Amygdala (tissue), 56 donors: ENCODE measurements at regions not wholly inside any gene's neighbourhood (a gene's known extent, or its start where the extent isn't known, plus 50 kb on each side); places are given as distances from the start of the nearest gene placed in this dataset.
"Not testable (repeated sequence)": the region's sequence is repeated elsewhere in the genome, so short reads cannot be mapped to it uniquely, and the experiment has no call there.

Experiments used
- DNase-seq, 56 donors: peaks; one replicate each; lab custom pipeline; 2025; lab: John Stamatoyannopoulos, UW

- DNase-seq: no peak
Observed at GRCh38 chr9:100794738-100795269, 216.9 kb downstream of the CAVIN4 start.

GRCh38 chr9:100803956-100804355 is 224.6 kb upstream of the PLPPR1 start:
- no peak for DNase-seq

- no peak for DNase-seq
Observed at GRCh38 chr9:100811643-100812042, 216.9 kb upstream of the PLPPR1 start.

- DNase-seq: no peak
Observed at GRCh38 chr9:100813871-100814270, 214.7 kb upstream of the PLPPR1 start.

- no peak for DNase-seq
Observed at GRCh38 chr9:100819980-100820379, 208.5 kb upstream of the PLPPR1 start.

- not testable (repeated sequence) for DNase-seq
Observed at GRCh38 chr9:100833035-100833434, 195.5 kb upstream of the PLPPR1 start.

GRCh38 chr9:100838857-100839256 is 189.7 kb upstream of the PLPPR1 start:
- DNase-seq: no peak

GRCh38 chr9:100848726-100849125 is 179.8 kb upstream of the PLPPR1 start:
- no peak for DNase-seq

- no peak for DNase-seq
Observed at GRCh38 chr9:100852088-100852487, 176.4 kb upstream of the PLPPR1 start.

GRCh38 chr9:100856238-100856637 is 172.3 kb upstream of the PLPPR1 start:
- no peak for DNase-seq

- DNase-seq: no peak
Observed at GRCh38 chr9:100865111-100865510, 163.4 kb upstream of the PLPPR1 start.

GRCh38 chr9:100865648-100866047 is 162.9 kb upstream of the PLPPR1 start:
- DNase-seq: no peak

- DNase-seq: no peak
Observed at GRCh38 chr9:100869326-100869725, 159.2 kb upstream of the PLPPR1 start.

GRCh38 chr9:100879884-100880283 is 148.6 kb upstream of the PLPPR1 start:
- DNase-seq: no peak

GRCh38 chr9:100880284-100880683 is 148.2 kb upstream of the PLPPR1 start:
- no peak for DNase-seq

GRCh38 chr9:100884518-100884917 is 144.0 kb upstream of the PLPPR1 start:
- peak in 22 of 56 donors; percentile 0 to 49 (median 14) for DNase-seq

GRCh38 chr9:100890321-100890720 is 138.2 kb upstream of the PLPPR1 start:
- DNase-seq: no peak

- no peak for DNase-seq
Observed at GRCh38 chr9:100911273-100911672, 117.3 kb upstream of the PLPPR1 start.

- no peak for DNase-seq
Observed at GRCh38 chr9:100913257-100913656, 115.3 kb upstream of the PLPPR1 start.

GRCh38 chr9:100914266-100914665 is 114.3 kb upstream of the PLPPR1 start:
- DNase-seq: no peak

- peak in 1 of 56 donors; percentile 14 for DNase-seq
Observed at GRCh38 chr9:100919506-100919905, 109.0 kb upstream of the PLPPR1 start.

GRCh38 chr9:100926366-100926765 is 102.2 kb upstream of the PLPPR1 start:
- DNase-seq: no peak

GRCh38 chr9:100927763-100928162 is 100.8 kb upstream of the PLPPR1 start:
- no peak for DNase-seq
